ENCODE measurements at regions not wholly inside any gene's neighbourhood (a gene's known extent, or its start where the extent isn't known, plus 50 kb on each side); places are given as distances from the start of the nearest gene placed in this dataset.

- TF ChIP-seq CTCF (IDR thresholded peaks at IDR 0.05; ENCODE audit: extremely low read depth in 1 of 2, insufficient read depth in 1 of 2, low read depth in 1 of 2, low read length in 2 of 2) (no peak), POLR2A (IDR thresholded peaks at IDR 0.05; ENCODE audit: low read depth, low read length) (no peak), POLR2AphosphoS5 (IDR thresholded peaks at IDR 0.05; ENCODE audit: insufficient read depth, low read depth, low read length) (no peak)
These were observed 599.6 kb upstream of the GHITM start for GRCh38 chr10:83539528-83540308.

All from endothelial cell of umbilical vein (primary cell).